ENCODE measurements at regions not wholly inside any gene's neighbourhood (a gene's known extent, or its start where the extent isn't known, plus 50 kb on each side); places are given as distances from the start of the nearest gene placed in this dataset.
A peak's percentile ranks its signal among the peaks of the same experiment; 100 is the strongest.

- no peak overlapping the region for H3K4me3 ChIP-seq (ENCODE audit: low read depth, low read length, poor library complexity, severe bottlenecking)
- H2AFZ ChIP-seq (ENCODE audit: low read length), result no peak overlapping the region
- H3K9me2 ChIP-seq (ENCODE audit: low read depth, low read length), result no peaks in the 10 kb centered on the region
- TF ChIP-seq CTCF (IDR thresholded peaks at IDR 0.05; ENCODE audit: low read length) (no peak), EZH2 (IDR thresholded peaks at IDR 0.05; ENCODE audit: borderline replicate concordance, low read length) (no peak)
- H3K9me3 ChIP-seq (ENCODE audit: low read length), result no peaks in the 10 kb centered on the region
- H3K9ac ChIP-seq (ENCODE audit: low read length), result no peak overlapping the region
- H3K79me2 ChIP-seq (ENCODE audit: insufficient read depth, low read length), result no peaks in the 10 kb centered on the region
- H3F3A ChIP-seq (ENCODE audit: insufficient read depth, low read length), result no peaks in the 10 kb centered on the region
- no peaks in the 10 kb centered on the region for H3K36me3 ChIP-seq (ENCODE audit: insufficient read depth, low read length)
- no peaks in the 10 kb centered on the region for H4K20me1 ChIP-seq (ENCODE audit: insufficient read depth, low read length)
- H3K27ac ChIP-seq (ENCODE audit: low read depth, low read length, poor library complexity, severe bottlenecking), result no peak overlapping the region
- no peak overlapping the region for H3K4me2 ChIP-seq (ENCODE audit: low read length)
- peaks cover 2% of the 10 kb centered on the region for H3K4me1 ChIP-seq (ENCODE audit: insufficient read depth, low read length, severe bottlenecking)
- no peaks in the 10 kb centered on the region for H3K27me3 ChIP-seq (ENCODE audit: insufficient read depth, low read length)
These were observed 118.7 kb upstream of the IGLL5 start for GRCh38 chr22:22768885-22769284.

GRCh38 chr22:22769434-22770279, 118.0 kb upstream of the IGLL5 start:
- no peak overlapping the region for H3K4me2 ChIP-seq (ENCODE audit: low read length)
- no peaks in the 10 kb centered on the region for H3K79me2 ChIP-seq (ENCODE audit: insufficient read depth, low read length)
- H4K20me1 ChIP-seq (ENCODE audit: insufficient read depth, low read length), result no peaks in the 10 kb centered on the region
- no peak overlapping the region for H3K27ac ChIP-seq (ENCODE audit: low read depth, low read length, poor library complexity, severe bottlenecking)
- no peak overlapping the region for H3K4me3 ChIP-seq (ENCODE audit: low read depth, low read length, poor library complexity, severe bottlenecking)
- H3K36me3 ChIP-seq (ENCODE audit: insufficient read depth, low read length), result no peaks in the 10 kb centered on the region
- no peak for TF ChIP-seq EZH2 (IDR thresholded peaks at IDR 0.05; ENCODE audit: borderline replicate concordance, low read length)
- no peak for TF ChIP-seq CTCF (IDR thresholded peaks at IDR 0.05; ENCODE audit: low read length)
- H3K4me1 ChIP-seq (ENCODE audit: insufficient read depth, low read length, severe bottlenecking), result peaks cover 10% of the 10 kb centered on the region
- H2AFZ ChIP-seq (ENCODE audit: low read length), result no peak overlapping the region
- no peaks in the 10 kb centered on the region for H3F3A ChIP-seq (ENCODE audit: insufficient read depth, low read length)
- no peaks in the 10 kb centered on the region for H3K9me3 ChIP-seq (ENCODE audit: low read length)
- H3K27me3 ChIP-seq (ENCODE audit: insufficient read depth, low read length), result no peaks in the 10 kb centered on the region
- no peak overlapping the region for H3K9ac ChIP-seq (ENCODE audit: low read length)
- no peaks in the 10 kb centered on the region for H3K9me2 ChIP-seq (ENCODE audit: low read depth, low read length)

- Histone ChIP-seq H3F3A (ENCODE audit: insufficient read depth, low read length) (no peaks in the 10 kb centered on the region), H3K9me3 (ENCODE audit: low read length) (no peaks in the 10 kb centered on the region), H4K20me1 (ENCODE audit: insufficient read depth, low read length) (no peaks in the 10 kb centered on the region), H3K27ac (ENCODE audit: low read depth, low read length, poor library complexity, severe bottlenecking) (no peak overlapping the region), H3K36me3 (ENCODE audit: insufficient read depth, low read length) (no peaks in the 10 kb centered on the region), H2AFZ (ENCODE audit: low read length) (no peak overlapping the region), H3K4me3 (ENCODE audit: low read depth, low read length, poor library complexity, severe bottlenecking) (no peak overlapping the region), H3K9ac (ENCODE audit: low read length) (no peak overlapping the region), H3K9me2 (ENCODE audit: low read depth, low read length) (no peaks in the 10 kb centered on the region), H3K4me2 (ENCODE audit: low read length) (no peak overlapping the region), H3K4me1 (ENCODE audit: insufficient read depth, low read length, severe bottlenecking) (peaks cover 13% of the 10 kb centered on the region), H3K79me2 (ENCODE audit: insufficient read depth, low read length) (no peaks in the 10 kb centered on the region), H3K27me3 (ENCODE audit: insufficient read depth, low read length) (no peaks in the 10 kb centered on the region)
- TF ChIP-seq EZH2 (IDR thresholded peaks at IDR 0.05; ENCODE audit: borderline replicate concordance, low read length), result no peak
- TF ChIP-seq CTCF (IDR thresholded peaks at IDR 0.05; ENCODE audit: low read length), result peak; percentile 66
These were observed 117.2 kb upstream of the IGLL5 start for GRCh38 chr22:22770280-22770871.

All from OCI-LY1 (cell line).